ENCODE measurements at regions not wholly inside any gene's neighbourhood (a gene's known extent, or its start where the extent isn't known, plus 50 kb on each side); places are given as distances from the start of the nearest gene placed in this dataset.

- Histone ChIP-seq H4K8ac (ENCODE audit: low read depth in 2 of 2, low read length in 2 of 2) (no peak overlapping the region), H2BK120ac (ENCODE audit: low read depth, low read length) (no peak overlapping the region), H3K79me1 (ENCODE audit: low read depth in 1 of 2, low read length in 2 of 2) (no peaks in the 10 kb centered on the region), H3K4me1 (ENCODE audit: control insufficient read depth, insufficient read depth, low read length) (no peaks in the 10 kb centered on the region), H3K27me3 (ENCODE audit: control insufficient read depth, insufficient read depth, low read length) (no peaks in the 10 kb centered on the region), H3K18ac (ENCODE audit: low read depth, low read length) (no peak overlapping the region), H4K5ac (ENCODE audit: low read depth, low read length) (no peak overlapping the region), H3K4ac (ENCODE audit: low read depth, low read length) (no peak overlapping the region), H4K20me1 (ENCODE audit: insufficient read depth, low read length) (no peaks in the 10 kb centered on the region), H4K91ac (ENCODE audit: insufficient read depth, low read depth, low read length) (no peak overlapping the region), H2AK9ac (replicated peaks; ENCODE audit: low read depth, low read length, poor library complexity) (no peak overlapping the region), H3K56ac (ENCODE audit: extremely low read depth, insufficient read depth, low read length) (no peak overlapping the region), H2AK5ac (ENCODE audit: low read depth, low read length) (no peak overlapping the region), H3K27ac (ENCODE audit: insufficient read depth, low read length) (no peak overlapping the region), H3K14ac (replicated peaks; ENCODE audit: low read depth, low read length) (no peak overlapping the region), H3K23ac (ENCODE audit: low read depth, low read length) (no peak overlapping the region), H3K4me3 (ENCODE audit: insufficient read depth, low read depth, low read length) (no peak overlapping the region), H3K4me2 (ENCODE audit: low read depth, low read length) (no peak overlapping the region), H3K9me1 (ENCODE audit: insufficient read depth, low read length) (no peaks in the 10 kb centered on the region), H2BK15ac (ENCODE audit: low read depth, low read length) (no peak overlapping the region), H3K9ac (ENCODE audit: low read depth, low read length) (no peak overlapping the region), H2BK20ac (ENCODE audit: low read depth, low read length) (no peak overlapping the region), H2BK5ac (ENCODE audit: low read depth, low read length, poor library complexity, severe bottlenecking) (no peak overlapping the region), H2AFZ (replicated peaks; ENCODE audit: low read length, poor library complexity) (no peak overlapping the region), H3K9me3 (ENCODE audit: control insufficient read depth, insufficient read depth, low read length) (no peaks in the 10 kb centered on the region), H3K36me3 (ENCODE audit: control insufficient read depth, insufficient read depth, low read length) (no peaks in the 10 kb centered on the region)
- no TSS peak for BruUV-seq (replicated peaks)
- ATAC-seq (ENCODE audit: low read depth), result no peak
- in situ Hi-C loops (cut with MboI; ENCODE audit: low sequenced_read_pairs) (no loop called here), dilution Hi-C loops (cut with HindIII; ENCODE audit: low sequenced_read_pairs, unreplicated experiment) (no loop called here), intact Hi-C loops (cut with micrococcal nuclease) (no loop called here)
- POLR2A ChIA-PET (ENCODE audit: unreplicated experiment), result no interaction called here
- CTCF ChIA-PET, result interaction anchor here (0.5 kb wide), 1 partner anchor 589 kb away, joined by 4 read pairs; no protein-coding TSS in a partner anchor
- DNase-seq, result no peak
- no peak for TF ChIP-seq CHD1 (IDR thresholded peaks at IDR 0.05; ENCODE audit: low read depth, low read length)
- TF ChIP-seq MAFK (IDR thresholded peaks at IDR 0.05; ENCODE audit: low read depth, low read length), result no peak
- WGBS, 2 experiments (ENCODE audit: extremely low coverage in 2 of 2, insufficient read length in 1 of 2), result 53% methylated on average over 2 of the region's 3 CpGs; no CpG with 5 or more reads in 1 of the 2 experiments
Measured at GRCh38 chr21:15425049-15425448, 304.7 kb upstream of the USP25 start.

Data from IMR-90 (cell line).